Osteoblast (primary cell): ENCODE measurements at regions not wholly inside any gene's neighbourhood (a gene's known extent, or its start where the extent isn't known, plus 50 kb on each side); places are given as distances from the start of the nearest gene placed in this dataset.

Source experiments
- DNase-seq: peaks from one replicate; pipeline ENCODE4 v3.0.0; 2011; ENCODE audit warnings: low spot score, mixed read lengths; ENCODE audit not compliant: insufficient read length; ENCODE audit errors: missing footprints
- H2AFZ ChIP-seq: 2 replicates; pipeline ENCODE4 v1.6.0; 2011; ENCODE audit warnings: mild to moderate bottlenecking, low read length
- H3K27ac ChIP-seq: 2 replicates; pipeline ENCODE4 v1.5.1; 2011; ENCODE audit warnings: mild to moderate bottlenecking, low read depth, low read length, moderate library complexity
- H3K27me3 ChIP-seq: 2 replicates; pipeline ENCODE4 v1.6.0; 2012; ENCODE audit warnings: mild to moderate bottlenecking, control low read depth, inconsistent platforms, low read length, moderate library complexity; ENCODE audit not compliant: insufficient read depth
- H3K36me3 ChIP-seq: 2 replicates; pipeline ENCODE4 v1.5.1; 2011; ENCODE audit warnings: mild to moderate bottlenecking, low read length, control low read depth, moderate library complexity; ENCODE audit not compliant: insufficient read depth
- H3K4me1 ChIP-seq: 2 replicates; pipeline ENCODE4 v1.5.1; 2011; ENCODE audit warnings: mild to moderate bottlenecking, low read length, control low read depth, moderate library complexity; ENCODE audit not compliant: insufficient read depth
- H3K4me2 ChIP-seq: 2 replicates; pipeline ENCODE4 v1.6.0; 2011; ENCODE audit warnings: mild to moderate bottlenecking, low read length; ENCODE audit not compliant: insufficient read depth
- H3K4me3 ChIP-seq: fragments of 200-600 bp; sonication (generic); 3 replicates; pipeline ENCODE4 v1.5.1; 2012; ENCODE audit warnings: mild to moderate bottlenecking, low read length, inconsistent platforms; ENCODE audit not compliant: insufficient read depth
- H3K79me2 ChIP-seq: 2 replicates; pipeline ENCODE4 v1.6.0; 2012; ENCODE audit warnings: mild to moderate bottlenecking, low read length, control low read depth, inconsistent platforms; ENCODE audit not compliant: insufficient read depth
- H3K9me3 ChIP-seq: 2 replicates; pipeline ENCODE4 v1.5.1; 2011; ENCODE audit warnings: low read depth, low read length, control low read depth
- H4K20me1 ChIP-seq: 2 replicates; pipeline ENCODE4 v1.6.0; 2012; ENCODE audit warnings: mild to moderate bottlenecking, low read length, control low read depth; ENCODE audit not compliant: insufficient read depth
- TF ChIP-seq, protein P1 (sequence below): IDR thresholded peaks from 2 replicates; pipeline ENCODE4 v1.5.1; 2011; ENCODE audit warnings: mild to moderate bottlenecking, low read depth, low read length, moderate library complexity; ENCODE audit errors: extremely low read depth

DNA sequence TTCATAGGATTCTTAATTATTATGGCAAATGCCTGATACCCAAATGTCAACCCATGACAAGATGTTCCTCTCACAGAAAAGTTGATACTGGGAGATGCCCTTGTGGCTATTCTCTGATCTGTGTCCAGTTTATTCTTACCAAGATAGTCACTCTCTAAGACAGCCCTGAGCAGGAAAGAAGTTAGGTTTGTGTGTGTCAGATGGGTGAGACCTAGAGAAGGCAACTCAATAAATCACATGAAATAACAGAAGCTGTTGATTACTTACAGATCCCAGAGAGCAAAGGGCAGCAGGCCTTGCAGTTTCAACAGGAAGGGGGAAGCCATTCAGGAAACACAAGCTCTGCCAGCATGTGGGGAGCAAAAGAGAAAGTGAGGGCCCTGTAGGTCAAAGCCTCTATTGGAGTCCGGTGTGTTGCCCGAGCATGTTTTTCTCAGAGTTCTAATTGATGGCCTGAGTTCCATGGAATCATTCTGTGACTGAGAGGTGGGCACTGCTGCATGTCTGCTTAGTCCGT lies 1193.7 kb upstream of the CDH18 start:
- Histone ChIP-seq H3K4me3 (no peak overlapping the region), H3K4me2 (no peak overlapping the region), H4K20me1 (no peaks in the 10 kb centered on the region), H3K4me1 (no peaks in the 10 kb centered on the region), H3K79me2 (no peaks in the 10 kb centered on the region), H3K27ac (no peak overlapping the region), H3K9me3 (no peaks in the 10 kb centered on the region), H3K27me3 (no peaks in the 10 kb centered on the region), H2AFZ (no peak overlapping the region), H3K36me3 (no peaks in the 10 kb centered on the region)
- TF ChIP-seq, protein P1, sequence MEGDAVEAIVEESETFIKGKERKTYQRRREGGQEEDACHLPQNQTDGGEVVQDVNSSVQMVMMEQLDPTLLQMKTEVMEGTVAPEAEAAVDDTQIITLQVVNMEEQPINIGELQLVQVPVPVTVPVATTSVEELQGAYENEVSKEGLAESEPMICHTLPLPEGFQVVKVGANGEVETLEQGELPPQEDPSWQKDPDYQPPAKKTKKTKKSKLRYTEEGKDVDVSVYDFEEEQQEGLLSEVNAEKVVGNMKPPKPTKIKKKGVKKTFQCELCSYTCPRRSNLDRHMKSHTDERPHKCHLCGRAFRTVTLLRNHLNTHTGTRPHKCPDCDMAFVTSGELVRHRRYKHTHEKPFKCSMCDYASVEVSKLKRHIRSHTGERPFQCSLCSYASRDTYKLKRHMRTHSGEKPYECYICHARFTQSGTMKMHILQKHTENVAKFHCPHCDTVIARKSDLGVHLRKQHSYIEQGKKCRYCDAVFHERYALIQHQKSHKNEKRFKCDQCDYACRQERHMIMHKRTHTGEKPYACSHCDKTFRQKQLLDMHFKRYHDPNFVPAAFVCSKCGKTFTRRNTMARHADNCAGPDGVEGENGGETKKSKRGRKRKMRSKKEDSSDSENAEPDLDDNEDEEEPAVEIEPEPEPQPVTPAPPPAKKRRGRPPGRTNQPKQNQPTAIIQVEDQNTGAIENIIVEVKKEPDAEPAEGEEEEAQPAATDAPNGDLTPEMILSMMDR, result no peak
- DNase-seq, result no peak

DNA sequence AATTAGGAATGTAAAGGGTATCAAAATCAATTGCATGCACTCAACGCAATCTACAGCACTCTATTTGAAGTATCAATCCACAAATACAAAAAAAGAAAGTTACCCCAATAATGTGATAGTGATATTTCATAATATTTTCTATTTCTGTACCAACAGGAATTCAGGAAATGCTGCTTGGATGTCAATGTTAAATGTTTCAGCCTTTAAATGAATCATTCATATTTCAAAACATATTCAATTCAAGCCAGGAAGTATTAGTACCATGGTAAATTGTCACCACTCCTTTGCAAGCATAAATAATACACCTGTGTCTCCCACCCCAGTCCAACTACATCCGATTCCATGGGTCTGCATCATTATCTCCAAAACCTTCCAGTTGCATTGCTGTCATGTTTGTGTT lies 1185.5 kb upstream of the CDH18 start:
- Histone ChIP-seq H3K79me2 (no peaks in the 10 kb centered on the region), H3K27me3 (no peaks in the 10 kb centered on the region)
- TF ChIP-seq, protein P1, result no peak

DNA sequence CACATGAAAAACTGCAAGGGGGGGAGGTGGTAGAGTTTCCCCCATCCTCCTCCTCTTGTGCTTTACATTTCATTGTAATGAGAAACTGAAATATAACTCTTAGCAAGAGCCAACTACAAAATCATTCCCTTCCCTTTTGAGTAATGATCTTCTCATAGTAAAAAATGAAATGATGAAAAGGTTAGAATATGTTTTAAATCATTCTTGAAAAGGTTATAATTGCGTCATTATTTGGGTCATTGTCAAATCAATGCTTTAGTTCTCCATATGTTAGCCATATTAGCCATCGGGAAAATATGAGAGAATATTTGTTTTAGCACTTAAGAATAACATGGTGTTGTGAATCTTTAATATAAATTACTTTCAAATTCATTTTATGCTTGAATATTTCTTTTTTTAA lies 1185.0 kb upstream of the CDH18 start:
- no peaks in the 10 kb centered on the region for H3K4me1 ChIP-seq
- H3K27ac ChIP-seq, result no peak overlapping the region
- TF ChIP-seq, protein P1, result no peak
- H3K79me2 ChIP-seq, result no peaks in the 10 kb centered on the region
- no peaks in the 10 kb centered on the region for H3K27me3 ChIP-seq
- no peak overlapping the region for H3K4me3 ChIP-seq
- no peaks in the 10 kb centered on the region for H3K36me3 ChIP-seq
- no peaks in the 10 kb centered on the region for H3K9me3 ChIP-seq
- DNase-seq, result no peak
- no peak overlapping the region for H3K4me2 ChIP-seq
- no peak overlapping the region for H2AFZ ChIP-seq
- H4K20me1 ChIP-seq, result no peaks in the 10 kb centered on the region

More for the DNA sequence above, 1185.5 kb upstream of the CDH18 start:
- H3K4me2 ChIP-seq, result no peak overlapping the region
- no peaks in the 10 kb centered on the region for H3K4me1 ChIP-seq
- peak; percentile 6 for DNase-seq
- no peak overlapping the region for H2AFZ ChIP-seq
- H3K36me3 ChIP-seq, result no peaks in the 10 kb centered on the region
- no peaks in the 10 kb centered on the region for H3K9me3 ChIP-seq
- H4K20me1 ChIP-seq, result no peaks in the 10 kb centered on the region
- H3K4me3 ChIP-seq, result no peak overlapping the region
- no peak overlapping the region for H3K27ac ChIP-seq

DNA sequence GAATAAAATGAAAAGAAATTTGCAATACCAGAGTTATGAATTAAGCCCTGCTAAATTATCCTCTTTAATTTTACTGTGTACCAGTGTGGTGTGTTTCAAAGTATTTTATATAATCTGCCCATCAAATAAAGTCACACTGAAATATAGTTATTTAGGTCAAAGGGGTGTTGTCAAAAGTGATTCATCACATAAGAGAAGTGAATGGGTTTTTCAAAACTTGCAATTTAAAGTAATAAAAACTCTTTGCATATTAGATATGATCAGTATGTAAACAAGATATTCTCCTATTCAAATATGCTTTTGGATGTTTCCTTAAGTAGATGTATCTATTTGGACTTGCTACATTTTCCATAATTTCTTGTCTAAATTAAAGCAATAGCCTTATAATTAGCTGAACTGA lies 1183.0 kb upstream of the CDH18 start:
- no peaks in the 10 kb centered on the region for H3K9me3 ChIP-seq
- no peak overlapping the region for H3K4me2 ChIP-seq
- H3K27me3 ChIP-seq, result no peaks in the 10 kb centered on the region
- TF ChIP-seq, protein P1, result no peak
- H3K4me3 ChIP-seq, result no peak overlapping the region
- no peaks in the 10 kb centered on the region for H4K20me1 ChIP-seq
- H2AFZ ChIP-seq, result no peak overlapping the region
- no peaks in the 10 kb centered on the region for H3K79me2 ChIP-seq
- DNase-seq, result peak; percentile 1
- H3K4me1 ChIP-seq, result no peaks in the 10 kb centered on the region
- H3K36me3 ChIP-seq, result no peaks in the 10 kb centered on the region
- H3K27ac ChIP-seq, result no peak overlapping the region
